HTR-8/SVneo (cell line): ENCODE measurements at regions not wholly inside any gene's neighbourhood (a gene's known extent, or its start where the extent isn't known, plus 50 kb on each side); places are given as distances from the start of the nearest gene placed in this dataset.
"Not testable (repeated sequence)": the region's sequence is repeated elsewhere in the genome, so short reads cannot be mapped to it uniquely, and the experiment has no call there.

Experiments used
- DNase-seq: peaks from one replicate; pipeline ENCODE4 v3.0.0; 2011; ENCODE audit warnings: low spot score, mixed read lengths; ENCODE audit not compliant: insufficient read length
- FAIRE-seq: peaks from 2 replicates; lab custom pipeline; 2011; peaks lifted over from hg19 to GRCh38; lab: Jason Lieb, UNC

- DNase-seq = no peak
Observed at GRCh38 chr14:99033951-99034350, 238.0 kb downstream of the BCL11B start.

DNA sequence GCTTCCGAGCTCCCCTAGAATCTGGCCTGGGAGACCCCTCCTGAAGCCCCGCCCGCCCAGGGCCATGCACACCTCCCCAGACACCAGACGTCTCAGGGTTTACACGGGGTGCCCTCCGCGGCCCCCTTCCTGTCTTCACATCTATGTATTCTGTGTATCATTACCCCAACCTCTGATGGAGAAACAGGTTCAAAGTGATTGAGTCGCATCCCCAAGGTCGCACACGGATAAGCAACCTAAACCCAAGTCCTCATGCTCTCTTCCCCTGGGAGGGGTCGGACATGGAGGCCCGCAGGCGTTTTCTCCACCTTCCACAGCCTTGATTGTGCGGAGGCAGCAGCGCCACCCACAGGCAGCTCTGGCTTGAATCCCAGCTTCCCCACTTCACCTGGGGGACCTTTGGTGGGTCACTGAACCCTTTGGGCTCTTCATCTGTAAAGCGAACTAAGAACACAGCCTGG, 237.3 kb downstream of the BCL11B start:
- no peak for DNase-seq

More at GRCh38 chr14:99033951-99034350, 238.0 kb downstream of the BCL11B start:
- FAIRE-seq = no peak

DNA sequence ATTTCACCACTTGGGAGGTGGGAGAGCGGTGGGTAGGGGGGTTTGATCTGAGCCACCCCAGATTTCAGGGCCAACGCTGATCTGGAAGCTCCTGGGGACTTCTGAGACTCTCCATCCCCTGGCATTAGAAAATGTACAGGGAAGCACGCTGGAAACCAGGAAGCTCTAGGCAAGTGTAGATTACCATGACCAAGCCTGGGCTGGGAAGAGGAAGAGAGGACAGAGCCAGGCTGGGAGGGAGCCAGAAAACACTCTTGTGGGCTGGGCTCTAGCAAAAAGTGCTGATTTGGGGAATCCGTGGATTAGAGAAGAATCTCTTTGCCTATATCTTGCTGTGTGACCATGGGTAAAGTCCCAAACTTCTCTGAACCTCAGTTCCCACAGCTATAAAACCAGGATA, 236.7 kb downstream of the BCL11B start:
- DNase-seq = no peak
- FAIRE-seq = no peak

More for the DNA sequence above, 237.3 kb downstream of the BCL11B start:
- no peak for FAIRE-seq

DNA sequence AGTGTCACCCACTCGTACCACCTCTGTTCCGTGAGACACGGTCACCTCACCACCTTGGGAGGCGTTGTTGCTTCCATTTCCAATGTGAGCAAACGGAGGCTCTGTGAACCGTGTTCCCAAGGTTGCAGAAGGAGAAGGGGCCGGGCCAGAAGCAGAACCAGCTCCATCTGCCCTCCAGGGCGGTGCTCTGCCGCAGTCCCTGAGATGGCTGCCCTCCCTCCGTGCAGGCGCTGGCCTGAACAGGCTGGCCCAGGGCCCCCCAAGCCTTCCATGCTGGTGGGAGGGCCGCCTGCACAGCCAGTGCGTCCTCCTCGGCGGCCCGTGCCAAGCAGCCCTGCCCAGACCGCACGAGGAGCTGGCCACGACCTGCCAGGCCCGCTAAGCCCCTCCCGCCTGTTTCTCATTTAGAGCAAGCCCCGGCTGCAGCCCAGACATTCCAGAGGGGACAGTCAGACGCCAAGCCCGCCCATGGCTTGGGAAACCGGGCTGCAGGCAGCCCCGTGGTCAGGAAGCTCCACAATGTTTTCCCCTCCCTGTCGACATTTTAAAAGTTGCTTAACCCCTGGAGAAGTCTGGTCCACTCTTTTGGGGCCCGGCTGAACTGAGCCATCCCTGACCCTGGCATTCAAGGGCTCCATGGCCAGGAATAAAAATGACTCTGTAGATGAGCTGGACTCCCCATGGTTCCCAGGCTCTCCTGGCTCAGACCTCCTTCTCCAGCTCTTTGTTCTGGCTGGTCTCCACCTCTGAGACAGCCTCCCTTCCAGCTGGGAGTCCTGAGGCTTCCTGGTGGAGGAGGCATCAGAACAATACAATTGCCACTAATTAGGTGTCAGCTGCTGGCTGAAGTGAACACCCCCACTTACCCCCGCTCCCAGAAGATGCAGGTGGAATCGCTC, 236.0 kb downstream of the BCL11B start:
- peak; percentile 84 for DNase-seq
- no peak for FAIRE-seq

GRCh38 chr14:99036611-99037293, 235.2 kb downstream of the BCL11B start:
- FAIRE-seq (no peak), DNase-seq (no peak)

- not testable (repeated sequence) for DNase-seq, FAIRE-seq
Observed at GRCh38 chr14:99037326-99037725, 234.7 kb downstream of the BCL11B start.

- FAIRE-seq (no peak), DNase-seq (no peak)
Observed at GRCh38 chr14:99037777-99038430, 234.1 kb downstream of the BCL11B start.

- DNase-seq (no peak), FAIRE-seq (no peak)
Observed at GRCh38 chr14:99038431-99038820, 233.6 kb downstream of the BCL11B start.

- no peak for FAIRE-seq
Observed at GRCh38 chr14:99039331-99040041, 232.5 kb downstream of the BCL11B start.

GRCh38 chr14:99040052-99040451, 231.9 kb downstream of the BCL11B start:
- DNase-seq = no peak
- no peak for FAIRE-seq

More at GRCh38 chr14:99039331-99040041, 232.5 kb downstream of the BCL11B start:
- no peak for DNase-seq

GRCh38 chr14:99040711-99041110, 231.3 kb downstream of the BCL11B start:
- DNase-seq (no peak), FAIRE-seq (no peak)

GRCh38 chr14:99041141-99041819, 230.7 kb downstream of the BCL11B start:
- FAIRE-seq = no peak
- no peak for DNase-seq

DNA sequence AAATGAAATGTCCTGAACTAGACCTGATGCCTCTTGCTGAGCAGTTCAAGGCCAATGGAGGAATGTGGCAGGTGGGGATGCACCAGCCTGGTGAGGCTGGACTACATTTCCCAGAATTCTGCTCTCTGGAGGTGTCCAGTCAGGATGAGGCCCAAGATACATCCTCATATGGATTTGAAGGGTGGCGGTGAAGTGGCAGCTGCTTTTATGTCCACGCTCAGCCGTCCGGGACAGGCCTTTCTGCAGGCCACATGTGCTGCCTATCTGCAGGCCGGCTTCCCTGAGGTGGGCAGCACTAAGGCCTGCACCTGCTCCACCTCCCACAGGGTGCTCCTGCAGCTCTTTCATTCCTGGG, 230.2 kb downstream of the BCL11B start:
- DNase-seq (no peak), FAIRE-seq (no peak)

- DNase-seq = no peak
- FAIRE-seq = no peak
Observed at GRCh38 chr14:99042381-99043266, 229.4 kb downstream of the BCL11B start.

DNA sequence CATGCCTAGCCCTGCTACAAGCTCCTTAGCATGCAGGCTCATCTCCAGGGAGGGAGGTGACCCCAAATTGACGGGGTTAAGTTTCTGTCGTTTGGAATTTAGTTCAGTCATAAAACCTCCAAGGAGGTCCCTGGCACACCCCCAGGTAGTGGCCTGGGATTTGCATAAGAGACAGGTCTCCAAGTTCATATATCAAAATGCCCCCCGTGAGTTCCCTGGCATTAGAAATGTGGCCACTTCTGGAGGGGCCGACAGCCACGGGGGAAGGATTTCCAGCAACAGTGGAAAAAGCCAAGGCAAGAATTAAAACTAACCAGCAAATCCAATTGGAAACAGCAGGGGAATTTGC, 228.8 kb downstream of the BCL11B start:
- DNase-seq (no peak), FAIRE-seq (no peak)

- no peak for FAIRE-seq
- DNase-seq = no peak
Observed at GRCh38 chr14:99043756-99044155, 228.2 kb downstream of the BCL11B start.

GRCh38 chr14:99047441-99048031, 224.5 kb downstream of the BCL11B start:
- DNase-seq = no peak
- FAIRE-seq = no peak

DNA sequence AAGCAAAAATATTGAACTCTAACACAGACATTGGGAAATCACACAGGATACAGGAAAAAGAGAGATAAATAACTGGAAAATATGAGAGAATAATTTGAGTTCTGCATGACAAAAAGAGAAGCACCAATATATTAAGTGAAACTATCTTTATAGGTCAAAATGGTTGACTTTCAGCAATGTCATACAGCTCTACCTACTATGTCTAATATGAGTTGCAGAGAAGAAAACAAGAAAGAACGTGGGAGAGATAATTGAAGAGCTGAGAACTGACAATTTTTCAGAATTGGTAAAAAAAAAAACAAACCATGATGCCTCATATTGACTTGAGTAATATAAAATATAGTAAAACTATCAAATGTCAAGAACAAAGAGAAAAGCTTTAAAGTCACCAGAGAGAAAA, 221.7 kb downstream of the BCL11B start:
- FAIRE-seq = no peak

More for the DNA sequence above, 221.7 kb downstream of the BCL11B start:
- DNase-seq = no peak
